ENCODE measurements at regions not wholly inside any gene's neighbourhood (a gene's known extent, or its start where the extent isn't known, plus 50 kb on each side); places are given as distances from the start of the nearest gene placed in this dataset.
A peak's percentile ranks its signal among the peaks of the same experiment; 100 is the strongest.
"Not testable (repeated sequence)": the region's sequence is repeated elsewhere in the genome, so short reads cannot be mapped to it uniquely, and the experiment has no call there.

- DNase-seq = no peak
Measured at GRCh38 chr11:21727102-21727501, 465.8 kb upstream of the ANO5 start.

DNA sequence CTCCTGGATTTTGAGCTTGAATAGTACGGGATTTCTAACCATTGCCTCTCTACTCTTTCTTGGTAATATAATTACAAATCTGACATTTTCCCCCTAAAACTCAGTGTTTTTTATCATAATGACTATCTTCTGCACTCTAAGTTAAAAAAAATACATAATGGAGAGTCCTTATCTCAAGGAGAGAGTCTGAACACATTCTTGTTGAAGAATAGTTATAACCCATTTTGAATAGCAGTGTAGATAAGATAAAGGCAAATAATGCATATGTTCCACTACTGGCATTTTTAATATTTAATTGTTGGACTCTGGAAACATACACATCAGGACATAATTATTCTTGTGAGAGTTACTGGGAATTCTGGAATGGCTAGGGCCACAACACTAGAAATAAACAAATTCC, 456.5 kb upstream of the ANO5 start:
- DNase-seq = no peak

DNA sequence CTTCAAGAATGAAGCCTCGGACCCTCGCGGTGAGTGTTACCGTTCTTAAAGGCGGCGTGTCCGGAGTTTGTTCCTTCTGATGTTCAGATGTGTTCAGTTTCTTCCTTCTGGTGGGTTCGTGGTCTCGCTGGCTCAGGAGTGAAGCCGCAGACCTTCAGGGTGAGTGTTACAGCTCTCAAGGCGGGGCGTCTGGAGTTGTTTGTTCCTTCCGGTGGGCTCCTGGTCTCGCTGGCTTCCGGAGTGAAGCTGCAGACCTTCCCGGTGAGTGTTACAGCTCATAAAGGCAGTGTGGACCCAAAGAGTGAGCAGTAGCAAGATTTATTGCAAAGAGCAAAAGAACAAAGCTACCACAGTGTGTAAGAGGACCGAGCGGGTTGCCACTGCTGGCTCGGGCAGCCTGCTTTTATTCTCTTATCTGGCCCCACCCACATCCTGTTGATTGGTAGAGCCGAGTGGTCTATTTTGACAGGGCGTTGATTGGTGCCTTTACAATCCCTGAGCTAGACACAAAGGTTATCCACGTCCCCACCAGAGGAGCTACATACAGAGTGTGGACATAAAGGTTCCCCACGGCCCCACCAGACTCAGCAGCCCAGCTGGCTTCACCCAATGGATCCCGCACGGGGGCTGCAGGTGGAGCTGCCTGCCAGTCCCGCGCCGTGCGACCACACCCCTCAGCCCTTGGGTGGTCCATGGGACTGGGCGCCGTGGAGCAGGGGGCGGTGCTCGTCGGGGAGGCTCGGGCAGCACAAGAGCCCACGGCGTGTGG, 440.2 kb upstream of the ANO5 start:
- DNase-seq = peak; percentile 26

DNA sequence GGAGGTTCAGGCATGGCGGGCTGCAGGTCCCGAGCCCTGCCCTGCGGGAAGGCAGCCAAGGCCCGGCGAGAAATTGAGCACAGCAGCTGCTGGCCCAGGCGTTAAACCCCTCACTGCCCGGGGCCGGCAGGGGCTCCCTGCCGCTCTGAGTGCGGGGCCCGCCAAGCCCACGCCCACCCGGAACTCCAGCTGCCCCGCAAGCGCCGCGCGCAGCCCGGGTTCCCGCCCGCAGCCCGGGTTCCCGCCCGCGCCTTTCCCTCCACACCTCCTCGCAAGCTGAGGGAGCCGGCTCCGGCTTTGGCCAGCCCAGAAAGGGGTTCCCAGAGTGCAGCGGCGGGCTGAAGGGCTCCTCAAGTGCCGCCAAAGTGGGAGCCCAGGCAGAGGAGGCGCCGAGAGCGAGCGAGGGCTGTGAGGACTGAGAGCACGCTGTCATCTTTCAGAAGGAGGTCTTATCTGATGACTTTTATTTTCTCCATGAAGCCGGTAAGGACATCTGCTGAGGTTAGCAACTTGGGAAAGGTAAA, 439.6 kb upstream of the ANO5 start:
- DNase-seq = not testable (repeated sequence)

DNA sequence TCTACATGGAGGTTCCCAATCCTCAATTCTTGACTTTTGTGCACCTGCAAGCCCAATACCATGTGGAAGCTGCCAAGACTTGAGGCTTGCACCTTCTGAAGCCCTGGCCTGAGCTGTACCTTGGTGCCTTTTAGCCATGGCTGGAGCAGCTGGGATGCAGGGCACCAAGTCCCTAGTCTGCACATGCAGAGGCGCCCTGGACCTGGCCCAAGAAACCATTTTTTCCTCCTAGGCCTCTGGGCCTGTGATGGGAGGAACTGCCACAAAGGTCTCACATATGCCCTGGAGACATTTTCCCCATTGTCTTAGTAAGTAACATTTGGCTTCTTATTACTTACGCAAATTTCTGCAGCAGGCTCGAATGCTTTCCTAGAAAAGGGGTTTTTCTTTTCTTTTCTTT, 431.9 kb upstream of the ANO5 start:
- DNase-seq = no peak

- DNase-seq = no peak
Measured at GRCh38 chr11:21768388-21768787, 424.5 kb upstream of the ANO5 start.

- no peak for DNase-seq
Measured at GRCh38 chr11:21769188-21769587, 423.7 kb upstream of the ANO5 start.

GRCh38 chr11:21771097-21771496, 421.8 kb upstream of the ANO5 start:
- DNase-seq = no peak

GRCh38 chr11:21774212-21774611, 418.7 kb upstream of the ANO5 start:
- DNase-seq = no peak

- DNase-seq = no peak
Measured at GRCh38 chr11:21775911-21776310, 417.0 kb upstream of the ANO5 start.

DNA sequence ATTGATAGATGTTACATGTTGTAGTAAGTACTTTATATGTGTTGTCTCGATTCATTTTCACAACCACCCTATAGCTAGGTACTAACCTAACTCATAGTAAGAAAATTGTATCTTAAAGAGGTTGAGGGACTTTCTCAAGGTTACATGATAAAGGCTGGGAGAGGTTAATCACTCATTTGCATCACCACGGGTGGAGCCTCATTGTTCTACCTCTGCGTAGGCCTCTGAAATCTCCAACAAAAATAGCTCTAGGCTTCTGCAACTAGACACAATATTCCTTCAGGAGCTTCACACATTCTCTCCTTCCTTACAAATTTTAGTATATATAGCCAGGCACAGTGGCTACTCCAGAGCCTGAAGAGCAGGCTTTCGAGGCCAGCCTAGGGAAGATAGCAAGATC, 408.9 kb upstream of the ANO5 start:
- no peak for DNase-seq

GRCh38 chr11:21785351-21785750, 407.5 kb upstream of the ANO5 start:
- no peak for DNase-seq

DNA sequence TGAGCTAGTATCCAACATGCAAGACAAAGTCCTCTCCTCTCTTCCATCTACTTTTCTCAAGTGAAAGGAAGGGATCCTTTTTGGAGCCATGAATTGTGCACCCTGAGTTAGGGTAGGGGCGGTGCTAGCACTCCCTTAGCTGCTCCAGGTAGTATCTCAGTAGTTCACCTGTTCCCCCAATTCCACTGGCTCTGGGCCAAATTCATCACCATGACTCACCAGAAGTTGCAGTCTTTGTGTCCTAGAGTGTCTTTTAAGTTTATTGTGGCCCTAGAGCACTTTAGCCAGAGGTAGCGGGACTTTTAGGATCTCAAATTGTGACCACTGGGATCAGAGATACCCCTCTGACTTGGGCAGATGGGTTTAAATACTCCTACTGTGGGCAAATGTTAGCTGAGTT, 398.6 kb upstream of the ANO5 start:
- DNase-seq = no peak

DNA sequence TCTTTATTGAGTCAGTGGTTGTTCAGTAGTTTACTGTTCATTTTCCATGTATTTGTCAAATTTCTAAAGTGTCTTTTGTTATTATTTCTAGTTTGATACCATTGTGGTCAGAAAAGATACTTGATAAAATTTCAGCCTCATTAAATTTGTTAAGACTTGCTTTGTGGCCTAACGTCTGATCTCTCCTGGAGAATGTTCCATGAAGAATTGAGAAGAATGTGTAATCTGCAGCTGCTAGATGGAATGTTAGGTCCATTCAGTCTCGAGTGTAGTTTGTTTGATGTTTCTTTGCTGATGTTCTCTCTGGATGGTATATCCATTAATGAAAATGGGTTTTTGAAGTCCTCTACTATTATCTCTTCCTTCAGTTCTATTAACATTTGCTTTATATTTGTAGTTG, 394.7 kb upstream of the ANO5 start:
- no peak for DNase-seq

DNA sequence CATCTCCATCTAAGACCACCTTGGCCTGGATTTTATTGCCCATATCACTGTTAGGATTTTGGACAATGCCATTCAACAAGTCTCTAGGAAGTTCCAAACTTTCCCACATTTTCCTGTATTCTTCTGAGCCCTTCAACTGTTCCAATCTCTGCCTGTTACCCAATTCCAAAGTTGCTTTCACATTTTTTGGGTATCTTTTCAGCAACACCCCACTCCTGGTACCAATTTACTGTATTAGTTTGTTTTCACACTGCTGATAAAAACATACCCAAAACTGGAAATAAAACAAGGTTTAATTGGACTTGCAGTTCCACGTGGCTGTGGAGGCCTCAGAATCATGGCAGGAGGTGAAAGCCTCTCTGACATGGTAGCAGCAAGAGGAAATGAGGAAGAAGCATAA, 388.4 kb upstream of the ANO5 start:
- not testable (repeated sequence) for DNase-seq

DNA sequence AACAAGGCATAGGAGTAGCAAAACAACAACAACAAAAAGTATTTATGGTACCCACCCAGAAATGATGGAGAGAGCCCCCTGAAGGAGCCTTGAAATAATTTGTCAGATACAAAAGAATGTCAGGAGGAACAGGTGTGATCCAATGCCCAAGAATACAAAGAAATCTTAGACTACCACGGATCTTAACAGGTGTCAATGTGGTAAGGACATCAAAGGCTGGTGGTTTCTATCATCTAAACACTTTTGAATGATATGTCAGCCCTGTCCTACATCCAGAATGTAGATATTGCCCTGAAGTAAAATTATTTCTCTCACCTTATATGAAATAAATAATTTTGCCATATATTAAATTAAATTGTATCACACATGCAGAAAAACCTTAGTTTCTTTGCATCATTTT, 386.4 kb upstream of the ANO5 start:
- DNase-seq = no peak

DNA sequence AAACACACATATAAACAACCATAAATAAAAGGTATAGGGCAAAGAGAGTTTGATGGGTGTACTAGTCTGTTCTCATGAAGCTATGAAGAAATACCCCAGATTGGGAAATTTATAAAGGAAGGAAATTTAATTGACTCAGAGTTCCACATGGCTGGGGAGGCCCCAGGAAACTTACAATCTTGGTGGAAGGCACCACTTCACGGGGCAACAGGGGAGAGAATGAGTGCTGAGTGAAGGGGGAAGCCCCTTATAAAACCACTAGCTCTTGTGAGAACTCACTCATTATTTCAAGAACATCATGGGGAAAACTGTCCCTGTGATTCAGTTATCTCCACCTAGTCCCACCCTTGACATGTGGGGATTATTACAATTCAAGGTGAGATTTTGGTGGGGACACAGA, 385.9 kb upstream of the ANO5 start:
- DNase-seq = no peak

DNA sequence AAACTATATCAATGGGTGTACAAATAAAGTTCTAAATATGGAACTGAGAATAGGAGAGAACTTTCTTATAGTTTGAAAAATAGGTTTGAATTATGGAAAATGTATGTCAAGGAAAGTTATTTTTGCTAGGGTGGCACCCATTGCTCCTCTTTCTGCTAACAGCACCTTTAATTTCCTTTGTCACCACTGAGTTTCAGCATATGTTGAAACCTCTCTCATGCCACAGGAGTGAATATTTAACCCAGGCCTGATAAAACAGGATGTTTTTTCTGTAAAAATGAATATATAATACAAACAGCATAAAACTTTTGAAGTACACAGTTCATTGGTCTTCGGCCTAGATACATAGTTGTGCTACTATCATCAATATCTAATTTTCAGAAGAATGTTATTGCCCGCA, 385.5 kb upstream of the ANO5 start:
- DNase-seq = no peak

GRCh38 chr11:21810650-21811049, 382.2 kb upstream of the ANO5 start:
- DNase-seq = no peak

- no peak for DNase-seq
Measured at GRCh38 chr11:21811572-21811971, 381.3 kb upstream of the ANO5 start.

- DNase-seq = no peak
Measured at GRCh38 chr11:21814169-21814568, 378.7 kb upstream of the ANO5 start.

- no peak for DNase-seq
Measured at GRCh38 chr11:21817696-21818095, 375.2 kb upstream of the ANO5 start.

DNA sequence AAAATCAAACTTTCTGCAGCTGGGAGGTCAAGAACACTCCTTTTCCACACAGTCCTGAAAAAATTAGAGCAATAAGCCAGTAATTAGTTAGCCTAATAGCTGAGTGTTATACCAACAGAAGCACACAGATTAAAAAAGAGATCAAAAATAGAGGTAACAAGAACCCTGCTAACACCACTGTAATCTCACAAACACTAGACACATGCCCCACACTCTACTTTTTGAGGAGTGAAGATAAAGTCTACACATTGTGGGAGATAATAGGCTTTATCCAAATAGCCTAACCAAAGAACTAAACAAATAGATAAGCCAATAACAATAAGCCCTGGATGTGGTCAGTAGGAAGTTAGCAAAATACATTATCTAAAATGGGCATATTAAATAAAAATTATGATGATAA, 372.7 kb upstream of the ANO5 start:
- no peak for DNase-seq

DNA sequence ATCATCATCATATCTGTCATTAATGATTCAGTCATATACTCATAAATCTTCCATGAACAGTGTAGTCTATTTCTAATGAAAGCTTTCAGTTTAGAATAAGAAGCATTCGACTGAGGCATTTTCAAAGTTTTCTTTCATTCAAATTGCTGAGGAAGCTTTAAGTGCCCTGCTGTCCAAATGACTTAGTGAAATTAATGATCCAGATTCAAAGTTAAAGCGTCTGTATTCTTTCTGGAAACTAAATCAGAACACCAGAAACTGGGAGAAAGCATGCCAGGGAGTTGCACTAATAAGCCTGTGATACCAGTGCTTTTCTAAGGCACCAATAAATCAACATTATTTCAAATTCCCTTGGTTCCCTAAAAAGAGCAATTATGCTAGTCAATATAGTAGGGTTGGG, 367.8 kb upstream of the ANO5 start:
- DNase-seq = no peak

DNA sequence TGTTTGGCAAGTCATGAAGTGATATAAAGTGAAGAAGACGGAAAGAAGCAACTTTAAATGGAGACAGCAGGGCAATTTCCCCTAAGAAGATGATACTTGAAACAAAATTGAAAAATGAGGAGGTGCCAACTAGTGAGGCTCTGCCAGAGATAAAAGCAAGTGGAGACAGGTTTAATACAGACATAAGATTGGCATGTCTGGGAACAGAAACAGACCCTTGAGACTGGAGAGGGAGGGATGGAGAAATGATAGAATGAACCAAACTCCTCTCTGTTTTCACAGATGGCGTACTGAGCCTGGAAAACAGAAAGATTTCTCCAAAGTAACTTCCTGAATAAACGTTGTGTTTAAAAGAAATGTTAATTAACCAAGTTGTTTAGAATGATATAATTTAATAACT, 354.5 kb upstream of the ANO5 start:
- no peak for DNase-seq

Data from CD4-positive, alpha-beta T cell treated with Interferon gamma for 1 hour (primary cell).